A673 (cell line): ENCODE measurements at regions not wholly inside any gene's neighbourhood (a gene's known extent, or its start where the extent isn't known, plus 50 kb on each side); places are given as distances from the start of the nearest gene placed in this dataset.

ENCODE experiments used
- CTCF ChIP-seq: fragments of 300-800, 200-600 bp; sonication (generic); conservative IDR thresholded peaks from 2 replicates; pipeline ENCODE4 v1.5.1; 2017; ENCODE audit warnings: low read depth, mild to moderate bottlenecking, antibody characterized with exemption, low read length, moderate library complexity, mixed read lengths
- EZH2 ChIP-seq: fragments of 200-600 bp; sonication (generic); IDR thresholded peaks from 2 replicates; pipeline ENCODE4 v1.6.1; 2017; ENCODE audit warnings: borderline replicate concordance, low read depth, mild to moderate bottlenecking, mixed read lengths, antibody characterized with exemption, low read length; ENCODE audit not compliant: poor library complexity, severe bottlenecking

- no peak for TF ChIP-seq CTCF
- TF ChIP-seq EZH2 = no peak
Measured at GRCh38 chr1:208781391-208782045, 537.3 kb upstream of the PLXNA2 start.
